ENCODE measurements at regions not wholly inside any gene's neighbourhood (a gene's known extent, or its start where the extent isn't known, plus 50 kb on each side); places are given as distances from the start of the nearest gene placed in this dataset.

- no peaks in the 10 kb centered on the region for H3K27me3 ChIP-seq
- intact Hi-C loops (cut with DNase I) = no loop called here
These were observed 342.8 kb downstream of the DHX15 start for GRCh38 chr4:24241511-24241910.

GRCh38 chr4:24240655-24241054 is 343.7 kb downstream of the DHX15 start:
- Histone ChIP-seq H3K27me3 (no peaks in the 10 kb centered on the region), H3K27ac (no peak overlapping the region), H3K36me3 (no peaks in the 10 kb centered on the region), H3K4me1 (ENCODE audit: insufficient read depth) (peaks cover 7% of the 10 kb centered on the region), H3K9me3 (no peaks in the 10 kb centered on the region), H3K4me3 (no peak overlapping the region)
- DNase-seq = no peak
- intact Hi-C loops (cut with DNase I) = no loop called here
- TF ChIP-seq EP300 (IDR thresholded peaks at IDR 0.05) (no peak), POLR2A (IDR thresholded peaks at IDR 0.05) (no peak)

More at GRCh38 chr4:24241511-24241910, 342.8 kb downstream of the DHX15 start:
- no peak for DNase-seq
- no peaks in the 10 kb centered on the region for H3K36me3 ChIP-seq
- TF ChIP-seq CTCF (IDR thresholded peaks at IDR 0.05) (no peak), POLR2A (IDR thresholded peaks at IDR 0.05) (no peak), EP300 (IDR thresholded peaks at IDR 0.05) (no peak)
- H3K4me1 ChIP-seq (ENCODE audit: insufficient read depth) = peaks cover 7% of the 10 kb centered on the region
- no peaks in the 10 kb centered on the region for H3K9me3 ChIP-seq
- no peak overlapping the region for H3K27ac ChIP-seq
- H3K4me3 ChIP-seq = no peak overlapping the region
- 10 to 37% (median 16%) methylated on average over 5 of the region's 5 CpGs for WGBS, 3 donors

- intact Hi-C loops (cut with DNase I) = no loop called here
- Histone ChIP-seq H3K4me3 (no peak overlapping the region), H3K27ac (no peak overlapping the region), H3K36me3 (no peaks in the 10 kb centered on the region), H3K9me3 (no peaks in the 10 kb centered on the region), H3K27me3 (no peaks in the 10 kb centered on the region), H3K4me1 (ENCODE audit: insufficient read depth) (peaks cover 7% of the 10 kb centered on the region)
- 91 to 93% (median 92%) methylated on average over 7 of the region's 7 CpGs for WGBS, 3 donors
- no peak for DNase-seq
- TF ChIP-seq CTCF (IDR thresholded peaks at IDR 0.05) (no peak), EP300 (IDR thresholded peaks at IDR 0.05) (no peak), POLR2A (IDR thresholded peaks at IDR 0.05) (no peak)
These were observed 346.6 kb downstream of the DHX15 start for GRCh38 chr4:24237709-24238108.

- Histone ChIP-seq H3K4me1 (ENCODE audit: insufficient read depth) (peaks cover 3% of the 10 kb centered on the region), H3K9me3 (no peaks in the 10 kb centered on the region), H3K27ac (no peak overlapping the region), H3K4me3 (no peak overlapping the region), H3K36me3 (no peaks in the 10 kb centered on the region), H3K27me3 (no peaks in the 10 kb centered on the region)
- TF ChIP-seq POLR2A (IDR thresholded peaks at IDR 0.05) = no peak
- no peak for TF ChIP-seq CTCF (IDR thresholded peaks at IDR 0.05)
- no peak for TF ChIP-seq EP300 (IDR thresholded peaks at IDR 0.05)
- no peak for DNase-seq
- 76 to 87% (median 83%) methylated on average over 3 of the region's 3 CpGs for WGBS, 3 donors
- intact Hi-C loops (cut with DNase I) = no loop called here
These were observed 346.7 kb upstream of the PPARGC1A start for GRCh38 chr4:24236532-24236931.

- Histone ChIP-seq H3K4me1 (ENCODE audit: insufficient read depth) (peaks cover 3% of the 10 kb centered on the region), H3K4me3 (no peak overlapping the region), H3K9me3 (no peaks in the 10 kb centered on the region), H3K27me3 (no peaks in the 10 kb centered on the region), H3K36me3 (no peaks in the 10 kb centered on the region), H3K27ac (no peak overlapping the region)
- intact Hi-C loops (cut with DNase I) = no loop called here
- no peak for TF ChIP-seq POLR2A (IDR thresholded peaks at IDR 0.05)
- TF ChIP-seq EP300 (IDR thresholded peaks at IDR 0.05) = no peak
- TF ChIP-seq CTCF (IDR thresholded peaks at IDR 0.05) = no peak
- no peak for DNase-seq
- WGBS, 3 donors = 85 to 92% (median 87%) methylated on average over 5 of the region's 5 CpGs
These were observed 346.3 kb upstream of the PPARGC1A start for GRCh38 chr4:24236120-24236519.

All from ovary (tissue), 7 donors.